ENCODE measurements at regions not wholly inside any gene's neighbourhood (a gene's known extent, or its start where the extent isn't known, plus 50 kb on each side); places are given as distances from the start of the nearest gene placed in this dataset.

- TF ChIP-seq CTCF (IDR thresholded peaks at IDR 0.05 in 4 of 5, conservative IDR thresholded peaks at IDR 0.05 in 1 of 5) (no peak), POLR2A (IDR thresholded peaks at IDR 0.05) (no peak)
Observed at GRCh38 chr2:126029316-126029715, 626.6 kb upstream of the GYPC start.

Measured in gastrocnemius medialis (tissue), 4 donors.